NCI-H1436 treated with DMSO at 0.1 percent for 48 hours (cell line): ENCODE measurements at regions not wholly inside any gene's neighbourhood (a gene's known extent, or its start where the extent isn't known, plus 50 kb on each side); places are given as distances from the start of the nearest gene placed in this dataset.

ENCODE experiments used
- DNase-seq: peaks from one replicate; lab custom pipeline; 2025; lab: John Stamatoyannopoulos, UW

DNA sequence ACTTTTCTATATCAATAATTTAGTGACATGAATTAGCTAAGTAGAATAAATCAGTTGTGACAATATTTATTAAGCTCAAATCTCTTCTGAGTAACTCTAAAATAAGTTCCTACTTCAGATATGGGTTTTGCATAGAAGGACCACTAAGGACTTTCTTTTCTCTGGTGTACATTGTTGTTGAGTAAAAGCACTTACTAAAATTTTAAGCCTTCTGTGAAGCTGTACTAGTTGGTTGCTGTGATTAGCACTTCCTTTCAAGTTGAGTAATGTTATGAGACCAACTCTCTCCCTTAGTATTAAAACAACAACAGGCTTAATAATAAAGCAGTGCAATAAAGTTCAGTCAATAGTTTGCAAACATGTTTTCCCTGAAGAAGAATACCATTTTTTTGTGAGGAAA lies 667.4 kb upstream of the NDST4 start:
- no peak for DNase-seq

- DNase-seq = no peak
Measured at GRCh38 chr4:115780268-115780667, 666.8 kb upstream of the NDST4 start.

DNA sequence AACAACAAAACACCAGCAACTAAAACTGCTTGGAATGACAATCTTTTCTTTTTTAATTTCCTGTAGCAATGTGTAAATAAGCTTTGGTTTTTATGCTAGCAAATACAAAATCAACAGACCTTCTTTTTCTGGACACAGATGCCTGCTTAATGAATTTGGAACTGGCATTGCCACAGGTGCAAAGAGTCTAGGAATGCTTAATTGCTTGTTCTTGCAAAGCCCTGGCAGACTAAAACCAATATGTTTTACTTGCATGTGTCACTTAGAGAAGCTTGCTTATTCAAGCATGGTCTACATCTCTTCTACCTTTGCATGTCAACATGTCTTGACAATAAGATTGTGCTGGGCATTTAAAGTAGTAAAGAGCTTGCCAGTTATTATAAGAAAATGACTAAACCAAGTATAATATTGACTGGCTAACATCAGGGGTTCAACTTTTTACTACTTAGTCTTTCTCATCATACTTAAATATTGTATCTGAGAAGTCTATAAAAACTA lies 656.7 kb upstream of the NDST4 start:
- DNase-seq = no peak

- no peak for DNase-seq
Measured at GRCh38 chr4:115769396-115769795, 656.0 kb upstream of the NDST4 start.

- no peak for DNase-seq
Measured at GRCh38 chr4:115763051-115763450, 649.6 kb upstream of the NDST4 start.

GRCh38 chr4:115759231-115759630 lies 645.8 kb upstream of the NDST4 start:
- DNase-seq = no peak

GRCh38 chr4:115749404-115749803 lies 636.0 kb upstream of the NDST4 start:
- no peak for DNase-seq

- DNase-seq = no peak
Measured at GRCh38 chr4:115740806-115741205, 627.4 kb upstream of the NDST4 start.

DNA sequence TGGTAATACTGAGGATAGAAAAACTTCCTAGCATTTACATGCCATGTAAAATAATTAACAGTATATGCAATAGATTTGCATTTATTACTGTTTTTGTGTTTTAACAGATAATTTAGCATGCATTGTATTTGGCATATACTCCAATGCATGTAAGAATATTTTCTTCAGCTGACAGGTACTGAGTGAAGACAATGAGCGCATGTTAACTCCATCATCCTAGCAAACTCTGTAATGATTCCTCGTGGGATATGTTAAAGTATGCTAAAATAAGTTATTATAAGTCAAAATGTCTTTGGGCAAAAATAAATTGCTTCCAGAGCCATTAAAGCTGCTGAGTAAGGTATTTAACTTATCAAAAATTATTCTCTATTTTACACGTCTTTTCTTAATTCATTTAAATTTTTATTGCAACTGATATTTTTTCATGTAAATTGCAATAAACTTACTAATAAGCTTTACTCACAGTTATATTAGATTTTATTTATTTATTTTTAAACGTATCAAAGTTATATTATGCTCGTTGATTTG lies 616.4 kb upstream of the NDST4 start:
- no peak for DNase-seq

GRCh38 chr4:115723621-115724020 lies 610.2 kb upstream of the NDST4 start:
- DNase-seq = no peak

DNA sequence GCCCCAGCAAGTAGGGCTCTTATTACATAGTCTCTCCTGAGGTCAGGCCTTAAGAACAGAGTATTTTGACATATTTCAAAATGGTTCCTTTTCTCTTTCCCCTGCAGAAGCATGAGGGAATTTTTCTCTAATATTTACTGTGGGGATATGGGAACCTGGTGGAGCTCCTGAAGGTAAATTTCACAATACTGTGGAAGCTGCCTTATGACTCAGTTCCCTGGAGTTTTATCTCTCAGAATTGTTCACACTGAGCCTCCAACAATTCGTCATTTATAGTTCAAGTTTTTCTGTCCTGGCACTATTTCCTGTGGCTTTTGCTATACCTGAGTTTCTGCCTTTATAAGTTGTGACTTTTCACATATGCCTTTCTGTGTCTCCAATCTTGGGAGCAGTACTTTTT lies 607.2 kb upstream of the NDST4 start:
- DNase-seq = no peak

DNA sequence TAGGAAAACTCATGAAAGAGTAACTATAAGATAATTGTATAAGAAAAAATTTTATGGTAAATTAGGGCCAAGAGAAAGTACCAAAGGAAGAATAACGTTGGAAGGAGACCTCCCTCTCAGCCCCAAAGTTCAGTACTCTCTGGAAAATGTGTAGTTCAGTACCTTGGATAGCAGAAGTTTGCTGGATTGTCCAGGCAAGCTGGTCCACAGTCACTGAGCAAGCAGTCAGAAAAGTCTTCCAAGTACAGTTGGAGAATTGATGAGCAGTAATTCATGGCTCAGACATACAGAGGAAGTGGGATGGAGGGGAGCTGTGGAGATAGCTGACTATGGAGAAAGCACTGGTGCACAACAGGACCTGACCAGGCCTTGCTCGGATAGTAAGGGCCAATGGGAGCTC lies 598.2 kb upstream of the NDST4 start:
- no peak for DNase-seq

GRCh38 chr4:115688961-115689360 lies 575.5 kb upstream of the NDST4 start:
- DNase-seq = no peak

DNA sequence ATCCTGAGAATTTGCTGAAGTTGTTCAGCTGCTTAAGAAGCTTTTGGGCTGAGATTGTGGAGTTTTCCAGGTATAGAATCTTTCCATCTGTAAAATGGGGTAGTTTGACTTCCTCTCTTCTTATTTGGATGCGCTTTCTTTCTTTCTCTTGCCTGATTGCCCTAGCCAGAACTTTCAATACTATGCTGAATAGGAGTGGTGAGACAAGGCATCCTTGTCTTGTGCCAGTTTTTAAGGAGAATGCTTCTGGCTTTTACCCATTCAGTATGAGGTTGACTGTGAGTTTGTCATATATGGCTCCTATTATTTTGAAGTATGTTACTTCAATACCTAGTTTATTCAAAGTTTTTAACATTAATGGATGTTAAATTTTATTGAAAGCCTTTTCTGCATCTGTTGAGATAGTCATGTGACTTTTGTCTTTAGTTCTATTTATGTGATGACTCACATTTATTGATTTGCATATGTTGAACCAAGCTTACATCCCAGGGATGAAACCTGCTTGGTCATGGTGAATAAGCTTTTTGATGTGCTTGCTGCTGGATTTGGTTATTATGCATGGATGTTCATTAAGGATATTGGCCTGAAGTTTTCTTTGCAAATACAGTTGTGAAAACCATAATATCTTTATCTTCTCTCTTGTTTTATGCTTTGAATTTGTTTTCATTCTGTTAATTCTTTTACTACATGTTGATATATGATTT lies 573.8 kb upstream of the NDST4 start:
- no peak for DNase-seq

DNA sequence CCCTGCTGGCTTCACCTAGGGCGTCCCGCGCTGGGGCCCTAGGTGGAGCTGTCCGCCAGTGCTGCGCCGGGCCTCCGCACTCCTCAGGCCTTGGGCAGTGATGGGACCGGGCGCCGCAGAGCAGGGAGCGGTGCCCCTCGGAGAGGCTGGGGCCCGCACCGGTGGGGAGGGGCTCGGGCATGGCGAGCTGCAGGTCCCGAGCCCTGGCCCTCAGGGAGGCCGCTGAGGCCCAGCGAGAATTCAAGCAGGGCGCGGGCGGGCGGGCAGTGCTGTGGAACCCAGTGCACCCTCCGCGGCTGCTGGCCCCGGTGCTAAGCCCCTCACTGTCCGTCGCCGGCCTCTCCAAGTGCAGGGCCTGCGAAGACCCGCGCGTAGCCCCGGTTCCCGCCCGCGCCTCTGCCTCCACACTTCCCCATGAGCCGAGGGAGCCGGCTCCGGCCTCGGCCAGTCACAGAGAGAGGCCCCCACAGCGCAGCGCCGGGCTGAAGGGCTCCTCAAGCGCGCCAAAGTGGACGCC lies 565.1 kb upstream of the NDST4 start:
- DNase-seq = no peak

- no peak for DNase-seq
Measured at GRCh38 chr4:115675719-115676118, 562.3 kb upstream of the NDST4 start.

- no peak for DNase-seq
Measured at GRCh38 chr4:115674485-115674884, 561.1 kb upstream of the NDST4 start.

DNA sequence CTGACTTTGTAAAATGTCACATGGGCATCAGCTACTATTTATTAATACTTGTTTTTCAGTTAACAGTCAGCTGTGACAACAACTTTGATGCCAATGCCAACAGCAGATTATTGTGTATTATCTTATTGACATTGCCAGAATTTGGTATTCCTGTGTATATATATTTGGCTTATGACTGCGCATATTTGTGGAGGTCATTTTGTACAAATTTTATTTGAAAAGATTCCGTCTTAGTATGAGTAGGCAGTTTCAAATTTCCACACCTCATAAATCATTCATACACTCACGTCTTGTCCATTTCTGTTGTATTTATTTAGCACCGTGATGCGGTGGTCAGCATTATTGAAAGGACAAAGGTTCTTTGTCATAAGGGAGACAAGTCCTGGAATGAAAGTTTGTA lies 558.2 kb upstream of the NDST4 start:
- no peak for DNase-seq

DNA sequence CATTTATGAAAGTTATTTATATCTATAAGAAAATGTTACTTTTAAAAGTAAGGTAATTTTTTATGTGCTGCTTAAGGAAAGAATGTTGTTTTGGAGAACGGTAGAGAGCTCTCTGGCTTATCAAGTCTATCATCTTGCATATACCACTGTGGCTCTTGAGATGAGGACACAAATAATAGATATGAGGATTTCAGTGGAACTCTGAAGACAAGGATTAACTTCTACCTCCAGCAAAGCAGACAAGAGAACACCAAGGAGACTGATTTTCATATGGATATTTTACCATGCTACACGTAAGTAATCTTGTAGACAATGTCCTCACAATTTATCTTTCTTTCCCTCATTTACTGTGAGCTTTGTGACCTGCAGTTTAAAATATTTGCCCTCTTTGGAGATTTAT lies 557.5 kb upstream of the NDST4 start:
- no peak for DNase-seq

GRCh38 chr4:115668396-115668795 lies 555.0 kb upstream of the NDST4 start:
- DNase-seq = no peak

DNA sequence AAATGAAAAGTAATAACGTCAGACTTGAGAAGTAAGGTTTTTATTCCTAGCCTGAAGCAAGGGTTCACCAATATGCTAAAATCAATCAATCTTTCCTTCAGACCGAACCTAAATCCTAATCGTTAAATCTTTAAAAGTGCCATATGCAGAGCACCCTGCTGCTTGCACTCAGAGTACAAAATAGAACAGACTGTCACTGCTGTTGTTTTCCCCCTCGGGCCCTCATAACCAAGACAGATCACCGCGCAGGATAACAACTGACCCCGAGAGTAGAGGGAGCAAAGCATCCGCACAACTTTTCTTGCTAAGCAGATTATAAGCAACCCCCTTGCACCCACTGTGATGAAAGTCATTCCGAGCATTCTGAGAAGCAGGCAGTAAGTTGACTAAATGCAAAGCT lies 550.9 kb upstream of the NDST4 start:
- DNase-seq = no peak

GRCh38 chr4:115660465-115660864 lies 547.0 kb upstream of the NDST4 start:
- no peak for DNase-seq

DNA sequence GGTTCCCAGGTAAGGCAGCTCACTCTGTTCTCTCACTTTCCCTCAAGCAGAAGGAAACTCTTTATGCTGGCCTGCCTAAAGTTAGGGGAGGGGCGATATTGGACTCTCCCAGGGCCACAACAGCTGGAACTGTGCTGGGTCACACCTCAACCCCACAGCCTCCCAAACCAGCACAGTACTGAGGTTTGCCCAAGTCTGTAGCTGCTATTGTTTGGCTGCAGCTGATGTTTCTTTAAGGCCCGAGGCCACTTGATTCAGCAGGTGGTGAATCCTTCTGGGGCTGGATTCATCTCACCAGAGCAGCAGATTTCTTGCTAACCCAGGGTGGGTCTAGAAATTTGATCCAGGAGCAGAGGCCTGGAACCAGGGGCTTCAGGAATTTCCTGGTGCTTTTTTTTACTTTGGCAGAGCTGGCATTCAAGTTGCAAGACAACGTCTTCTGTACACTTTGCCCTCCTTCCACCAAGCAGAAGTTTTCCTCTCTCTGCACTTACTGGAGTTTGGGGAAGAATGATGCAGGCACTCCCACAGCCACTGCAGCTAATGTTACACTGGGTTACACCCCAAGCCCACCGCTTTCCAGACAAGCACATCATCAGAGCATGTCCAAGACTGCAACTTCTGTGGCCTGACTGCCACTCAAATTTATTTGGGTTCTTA lies 544.7 kb upstream of the NDST4 start:
- DNase-seq = no peak
